HCT116 (cell line): ENCODE measurements at regions not wholly inside any gene's neighbourhood (a gene's known extent, or its start where the extent isn't known, plus 50 kb on each side); places are given as distances from the start of the nearest gene placed in this dataset.

ENCODE experiments used
- ATAC-seq: fragments of 200-7000 bp; cut with Tn5 transposase; 2 replicates; pipeline ENCODE4 v1.9.1; 2020; ENCODE audit warnings: mild to moderate bottlenecking, moderate library complexity
- BruUV-seq: library from RNA; stranded (reverse); fragments of 400-500 nt; replicated peaks from 2 replicates; lab custom pipeline; 2021; lab: Mats Ljungman, UMichigan
- CTCF ChIA-PET: fragments of 300-600 bp; sonication (Branson Sonifier 250); formaldehyde crosslinking; loops from one replicate; lab custom pipeline; 2021; ENCODE audit warnings: antibody characterized with exemption; lab: Charles Lee
- POLR2A ChIA-PET: fragments of 300-600, 350-600 bp; sonication (Branson Sonifier 250); formaldehyde crosslinking; loops from one replicate; lab custom pipeline; 2021; ENCODE audit warnings: antibody characterized with exemption; lab: Charles Lee
- RAD21 ChIA-PET, 2 experiments: fragments of 300-600 bp; sonication (Branson Sonifier 250); formaldehyde crosslinking; loops; one replicate each; lab custom pipeline; 2023; ENCODE audit warnings: low total read pairs in 2 of 2; ENCODE audit not compliant: uncharacterized antibody in 2 of 2, unreplicated experiment in 2 of 2, low non-redundant PET in 1 of 2; lab: Charles Lee
- DNase-seq: peaks from one replicate; pipeline ENCODE4 v3.0.0-alpha.2; 2010; ENCODE audit warnings: low read depth, low spot score
- H2AFZ ChIP-seq: fragments of 200-600 bp; shearing (Covaris generic), sonication (generic); 2 replicates; pipeline ENCODE4 v1.6.1; 2017; ENCODE audit warnings: low read depth, mixed run types, mixed read lengths, antibody characterized with exemption, low read length; ENCODE audit not compliant: poor library complexity, severe bottlenecking
- H3K27ac ChIP-seq: 2 replicates; pipeline ENCODE4 v1.5.1; 2012; ENCODE audit warnings: low read depth, low read length
- H3K27me3 ChIP-seq: fragments of 200-600 bp; sonication (generic); 2 replicates; pipeline ENCODE4 v1.6.1; 2016; ENCODE audit warnings: mixed run types, low read length, mixed read lengths; ENCODE audit not compliant: insufficient read depth
- H3K36me3 ChIP-seq, 2 experiments: fragments of 200-500 bp in 1 of 2; fragments of 200-600 bp in 1 of 2; sonication (Bioruptor generic) in 1 of 2; sonication (generic) in 1 of 2; 2 replicates each; pipeline versions ENCODE4 v1.5.1 to v1.6.1; 2014 to 2016; ENCODE audit warnings: low read length in 2 of 2, inconsistent platforms in 1 of 2, mixed read lengths in 1 of 2, mixed run types in 1 of 2; ENCODE audit not compliant: insufficient read depth in 2 of 2, control insufficient read depth in 1 of 2
- H3K4me1 ChIP-seq, 2 experiments: fragments of 200-600 bp in 1 of 2; sonication (generic) in 1 of 2; 2 replicates each; pipeline versions ENCODE4 v1.5.1 to v1.6.1; 2012 to 2017; ENCODE audit warnings: low read length in 2 of 2, inconsistent platforms in 1 of 2, mild to moderate bottlenecking in 1 of 2, mixed read lengths in 1 of 2, mixed run types in 1 of 2, moderate library complexity in 1 of 2; ENCODE audit not compliant: insufficient read depth in 2 of 2, control insufficient read depth in 1 of 2
- H3K4me2 ChIP-seq: fragments of 200-600 bp; sonication (generic); 2 replicates; pipeline ENCODE4 v1.6.1; 2017; ENCODE audit warnings: mixed run types, low read length, mixed read lengths
- H3K4me3 ChIP-seq, 2 experiments: fragments of 200-600 bp in 1 of 2; sonication (generic) in 1 of 2; replicated peaks in 1 of 2; 2 replicates each; pipeline ENCODE4 v1.5.1; 2011 to 2016; ENCODE audit warnings: low read length in 2 of 2, control low read depth in 1 of 2, low read depth in 1 of 2, mild to moderate bottlenecking in 1 of 2, mixed read lengths in 1 of 2, mixed run types in 1 of 2
- H3K79me2 ChIP-seq: fragments of 200-600 bp; sonication (generic); 2 replicates; pipeline ENCODE4 v1.6.1; 2017; ENCODE audit warnings: mild to moderate bottlenecking, mixed run types, low read length, moderate library complexity, mixed read lengths; ENCODE audit not compliant: insufficient read depth
- H3K9ac ChIP-seq: fragments of 200-600 bp; sonication (generic); 2 replicates; pipeline ENCODE4 v1.6.1; 2016; ENCODE audit warnings: low read length, mixed read lengths
- H3K9me2 ChIP-seq: fragments of 200-600 bp; sonication (generic), shearing (Covaris generic); 2 replicates; pipeline ENCODE4 v1.6.1; 2017; ENCODE audit warnings: mixed run types, mild to moderate bottlenecking, moderate library complexity; ENCODE audit not compliant: insufficient read depth
- H3K9me3 ChIP-seq, 2 experiments: fragments of 200-500 bp in 1 of 2; fragments of 200-600 bp in 1 of 2; sonication (Bioruptor generic) in 1 of 2; sonication (generic) in 1 of 2; 2 replicates each; pipeline ENCODE4 v1.6.1; 2014 to 2017; ENCODE audit warnings: low read length in 2 of 2, mixed read lengths in 2 of 2, inconsistent platforms in 1 of 2, low read depth in 1 of 2, mild to moderate bottlenecking in 1 of 2, mixed run types in 1 of 2, moderate library complexity in 1 of 2; ENCODE audit not compliant: control insufficient read depth in 1 of 2, insufficient read depth in 1 of 2
- H4K20me1 ChIP-seq: fragments of 200-600 bp; sonication (generic), shearing (Covaris generic); 2 replicates; pipeline ENCODE4 v1.6.1; 2017; ENCODE audit warnings: mixed run types, mild to moderate bottlenecking, moderate library complexity; ENCODE audit not compliant: insufficient read depth
- CTCF ChIP-seq, 3 experiments: fragments of 200-600 bp in 1 of 3; sonication (generic) in 1 of 3; IDR thresholded peaks in 2 of 3; conservative IDR thresholded peaks in 1 of 3; 2 replicates each; pipeline ENCODE4 v1.5.1; 2012 to 2017; ENCODE audit warnings: low read depth in 2 of 3, low read length in 2 of 3, antibody characterized with exemption in 1 of 3, borderline replicate concordance in 1 of 3, control low read depth in 1 of 3, mild to moderate bottlenecking in 1 of 3, mixed read lengths in 1 of 3, mixed run types in 1 of 3, moderate library complexity in 1 of 3; ENCODE audit not compliant: insufficient read depth in 1 of 3
- EGR1 ChIP-seq: IDR thresholded peaks from 2 replicates; pipeline ENCODE4 v1.6.1; 2012; ENCODE audit warnings: low read depth
- ELF1 ChIP-seq: IDR thresholded peaks from 2 replicates; pipeline ENCODE4 v1.6.1; 2012; ENCODE audit warnings: low read depth, borderline replicate concordance
- FOSL1 ChIP-seq: IDR thresholded peaks from 2 replicates; pipeline ENCODE4 v1.6.1; 2012; ENCODE audit warnings: low read depth
- RAD21 ChIP-seq: IDR thresholded peaks from 2 replicates; pipeline ENCODE4 v1.6.1; 2012; ENCODE audit warnings: low read depth, mild to moderate bottlenecking
- REST ChIP-seq: IDR thresholded peaks from 2 replicates; pipeline ENCODE4 v1.6.1; 2012; ENCODE audit warnings: low read depth
- TCF7L2 ChIP-seq: IDR thresholded peaks from 2 replicates; pipeline ENCODE4 v1.7.0; 2011; ENCODE audit warnings: borderline replicate concordance, inconsistent platforms; ENCODE audit not compliant: insufficient read depth, insufficient read length; ENCODE audit errors: extremely low read depth
- ZNF274 ChIP-seq: fragments of 200-500 bp; sonication (Bioruptor generic); IDR thresholded peaks from 2 replicates; pipeline ENCODE4 v1.6.1; 2014; ENCODE audit warnings: mild to moderate bottlenecking, low read depth, low read length, inconsistent platforms
- intact Hi-C: fragments of 100-400 bp; cut with micrococcal nuclease; formaldehyde crosslinking; loops from 2 replicates; pipeline ENCODE4 v1.10.0; 2022

- TF ChIP-seq REST (no peak), ELF1 (no peak), CTCF (IDR thresholded peaks at IDR 0.05 in 2 of 3, conservative IDR thresholded peaks at IDR 0.05 in 1 of 3; ENCODE audit: borderline replicate concordance in 1 of 3, insufficient read depth in 1 of 3, low read depth in 2 of 3, low read length in 2 of 3) (no peak), TCF7L2 (no peak), FOSL1 (no peak), RAD21 (no peak), EGR1 (no peak), ZNF274 (no peak)
- TF ChIP-seq, all 23 proteins: peak for 0
- Histone ChIP-seq H3K4me1 (no peaks in the 10 kb centered on the region), H3K4me2 (no peak overlapping the region), H3K27me3 (no peaks in the 10 kb centered on the region), H2AFZ (no peak overlapping the region), H3K9me3 (no peaks in the 10 kb centered on the region), H3K9me2 (no peaks in the 10 kb centered on the region), H3K36me3 (no peaks in the 10 kb centered on the region), H3K9ac (no peak overlapping the region), H3K27ac (no peak overlapping the region), H3K4me3 (no peak overlapping the region), H4K20me1 (no peaks in the 10 kb centered on the region), H3K79me2 (no peaks in the 10 kb centered on the region)
- DNase-seq (no peak), ATAC-seq (no peak)
- BruUV-seq: no TSS peak
- RAD21 ChIA-PET: no interaction called here
- POLR2A ChIA-PET: no interaction called here
- CTCF ChIA-PET: no interaction called here
- intact Hi-C loops: no loop called here
These were observed 476.2 kb downstream of the SLC4A3 start for GRCh38 chr2:220103596-220103995.
